Panc1 (cell line): ENCODE measurements at regions not wholly inside any gene's neighbourhood (a gene's known extent, or its start where the extent isn't known, plus 50 kb on each side); places are given as distances from the start of the nearest gene placed in this dataset.

Source experiments
- ATAC-seq: fragments of 200-7000 bp; cut with Tn5 transposase; 2 replicates; pipeline ENCODE4 v1.9.1; 2020; ENCODE audit warnings: mild to moderate bottlenecking, moderate library complexity
- BruUV-seq: library from RNA; stranded (reverse); fragments of 400-500 nt; replicated peaks from 2 replicates; lab custom pipeline; 2021; lab: Mats Ljungman, UMichigan
- CTCF ChIA-PET: fragments of 300-600 bp; sonication (Branson Sonifier 250); formaldehyde crosslinking; loops from one replicate; lab custom pipeline; 2022; ENCODE audit warnings: antibody characterized with exemption; lab: Charles Lee
- POLR2A ChIA-PET: fragments of 300-600 bp; sonication (Branson Sonifier 250); formaldehyde crosslinking; loops from one replicate; lab custom pipeline; 2022; ENCODE audit warnings: antibody characterized with exemption; lab: Charles Lee
- DNase-seq: peaks from one replicate; pipeline ENCODE4 v3.0.0-alpha.2; 2010; ENCODE audit warnings: low read depth, low spot score
- H3K27ac ChIP-seq: 2 replicates; pipeline ENCODE4 v1.5.1; 2011; ENCODE audit warnings: mild to moderate bottlenecking, low read length, inconsistent platforms
- H3K27me3 ChIP-seq: fragments of 200-500 bp; sonication (Bioruptor generic); 2 replicates; pipeline ENCODE4 v1.6.0; 2014; ENCODE audit warnings: low read length, inconsistent platforms; ENCODE audit not compliant: control insufficient read depth, insufficient read depth
- H3K36me3 ChIP-seq: fragments of 200-500 bp; sonication (Bioruptor generic); 2 replicates; pipeline ENCODE4 v1.5.1; 2014; ENCODE audit warnings: inconsistent platforms, mild to moderate bottlenecking, low read length, moderate library complexity; ENCODE audit not compliant: control insufficient read depth, insufficient read depth
- H3K4me1 ChIP-seq: 2 replicates; pipeline ENCODE4 v1.5.1; 2011; ENCODE audit warnings: inconsistent platforms, mild to moderate bottlenecking, low read length, moderate library complexity; ENCODE audit not compliant: control insufficient read depth, insufficient read depth
- H3K4me3 ChIP-seq, 2 experiments: 2 replicates each; pipeline ENCODE4 v1.5.1; 2011 to 2012; ENCODE audit warnings: low read depth in 2 of 2, low read length in 2 of 2, mild to moderate bottlenecking in 2 of 2, inconsistent platforms in 1 of 2, moderate library complexity in 1 of 2
- H3K9me3 ChIP-seq: fragments of 200-500 bp; sonication (Bioruptor generic); 2 replicates; pipeline ENCODE4 v1.5.1; 2014; ENCODE audit warnings: low read depth, mild to moderate bottlenecking, inconsistent platforms, low read length, moderate library complexity; ENCODE audit not compliant: control insufficient read depth, insufficient read depth
- CTCF ChIP-seq: fragments of 450-650 bp; IDR thresholded peaks from 2 replicates; pipeline ENCODE4 v1.5.1; 2017; ENCODE audit warnings: mild to moderate bottlenecking
- POLR2AphosphoS5 ChIP-seq: IDR thresholded peaks from 2 replicates; pipeline ENCODE4 v1.6.1; 2012; ENCODE audit warnings: mild to moderate bottlenecking, low read depth, low read length, moderate library complexity
- REST ChIP-seq, 2 experiments: IDR thresholded peaks; 2 replicates each; pipeline ENCODE4 v1.6.1; 2011 to 2012; ENCODE audit warnings: low read depth in 2 of 2, control low read depth in 1 of 2, low read length in 1 of 2, mild to moderate bottlenecking in 1 of 2, moderate library complexity in 1 of 2; ENCODE audit not compliant: insufficient read depth in 1 of 2
- SIN3A ChIP-seq: IDR thresholded peaks from 2 replicates; pipeline ENCODE4 v1.6.1; 2012; ENCODE audit warnings: low read depth, mild to moderate bottlenecking, low read length, moderate library complexity, borderline replicate concordance; ENCODE audit not compliant: insufficient read depth
- TCF7L2 ChIP-seq: IDR thresholded peaks from 2 replicates; pipeline ENCODE4 v1.6.1; 2011; ENCODE audit warnings: mild to moderate bottlenecking, low read depth, low read length, inconsistent platforms
- in situ Hi-C: cut with HindIII; loops from 2 replicates; pipeline ENCODE4 v1.10.0; 2016; ENCODE audit warnings: low sequenced_read_pairs, low pct_unique_long_range_greater_than_20kb
- intact Hi-C: fragments of 100-400 bp; cut with micrococcal nuclease; formaldehyde crosslinking; loops from one replicate; pipeline ENCODE4 v1.10.0; 2022; ENCODE audit not compliant: unreplicated experiment

- in situ Hi-C loops (no loop called here), intact Hi-C loops (no loop called here)
- TF ChIP-seq SIN3A (no peak), CTCF (no peak), REST (IDR thresholded peaks at IDR 0.05; ENCODE audit: insufficient read depth in 1 of 2, low read depth in 2 of 2, low read length in 1 of 2) (no peak), TCF7L2 (no peak), POLR2AphosphoS5 (no peak)
- no peaks in the 10 kb centered on the region for H3K36me3 ChIP-seq
- no TSS peak for BruUV-seq
- H3K4me1 ChIP-seq, result peaks cover 3% of the 10 kb centered on the region; the same call in 1 of the 2 replicates
- DNase-seq (no peak), ATAC-seq (no peak)
- no peaks in the 10 kb centered on the region for H3K9me3 ChIP-seq
- POLR2A ChIA-PET, result no interaction called here
- H3K4me3 ChIP-seq, result no peak overlapping the region
- H3K27me3 ChIP-seq, result peaks cover 50% of the 10 kb centered on the region
- CTCF ChIA-PET, result no interaction called here
- no peak overlapping the region for H3K27ac ChIP-seq
Measured at GRCh38 chrX:134177527-134177926, 59.5 kb upstream of the CCDC160 start.

- BruUV-seq, result no TSS peak
- intact Hi-C loops, result no loop called here
- TF ChIP-seq REST (IDR thresholded peaks at IDR 0.05; ENCODE audit: insufficient read depth in 1 of 2, low read depth in 2 of 2, low read length in 1 of 2), result no peak
- no peak for TF ChIP-seq CTCF
- TF ChIP-seq TCF7L2, result no peak
- H3K36me3 ChIP-seq, result no peaks in the 10 kb centered on the region
- H3K27ac ChIP-seq, result no peak overlapping the region
- H3K4me1 ChIP-seq, result no peaks in the 10 kb centered on the region
- in situ Hi-C loops, result no loop called here
- no peaks in the 10 kb centered on the region for H3K9me3 ChIP-seq
- ChIA-PET POLR2A (no interaction called here), CTCF (no interaction called here)
- DNase-seq (no peak), ATAC-seq (no peak)
- H3K27me3 ChIP-seq, result peaks cover 32% of the 10 kb centered on the region
- no peak overlapping the region for H3K4me3 ChIP-seq
Measured at GRCh38 chrX:134180601-134181274, 56.2 kb upstream of the CCDC160 start.
